ENCODE measurements at regions not wholly inside any gene's neighbourhood (a gene's known extent, or its start where the extent isn't known, plus 50 kb on each side); places are given as distances from the start of the nearest gene placed in this dataset.

DNA sequence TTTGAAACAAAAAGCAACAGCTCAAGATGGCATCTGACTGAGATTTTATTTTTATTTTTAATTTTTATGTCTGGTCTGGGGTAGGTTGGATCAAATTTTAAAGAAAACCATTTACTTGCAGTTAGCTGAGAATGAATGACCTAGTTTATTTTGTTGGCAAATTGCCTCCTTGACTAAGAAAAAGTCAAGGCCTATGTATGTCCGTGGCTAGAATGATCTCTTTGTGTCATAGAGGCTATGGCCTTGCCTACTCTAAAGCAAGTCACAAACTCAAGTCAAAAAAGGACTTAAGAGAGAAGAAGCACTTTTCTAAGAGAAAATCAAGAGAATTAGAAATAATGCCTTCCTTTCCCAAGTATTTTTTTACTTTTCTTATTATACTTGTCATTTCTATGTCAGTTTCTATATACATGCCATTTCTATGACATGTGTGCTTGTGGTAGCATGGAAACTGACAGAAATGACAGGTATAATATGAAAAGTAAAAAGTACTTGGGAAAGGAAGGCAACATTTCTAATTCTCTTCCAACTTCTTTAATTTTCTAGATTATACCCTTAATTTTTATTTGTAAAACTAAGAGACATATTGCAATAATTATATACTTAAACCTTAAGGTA lies 136.7 kb downstream of the CENPF start:
- TF ChIP-seq, protein P1, sequence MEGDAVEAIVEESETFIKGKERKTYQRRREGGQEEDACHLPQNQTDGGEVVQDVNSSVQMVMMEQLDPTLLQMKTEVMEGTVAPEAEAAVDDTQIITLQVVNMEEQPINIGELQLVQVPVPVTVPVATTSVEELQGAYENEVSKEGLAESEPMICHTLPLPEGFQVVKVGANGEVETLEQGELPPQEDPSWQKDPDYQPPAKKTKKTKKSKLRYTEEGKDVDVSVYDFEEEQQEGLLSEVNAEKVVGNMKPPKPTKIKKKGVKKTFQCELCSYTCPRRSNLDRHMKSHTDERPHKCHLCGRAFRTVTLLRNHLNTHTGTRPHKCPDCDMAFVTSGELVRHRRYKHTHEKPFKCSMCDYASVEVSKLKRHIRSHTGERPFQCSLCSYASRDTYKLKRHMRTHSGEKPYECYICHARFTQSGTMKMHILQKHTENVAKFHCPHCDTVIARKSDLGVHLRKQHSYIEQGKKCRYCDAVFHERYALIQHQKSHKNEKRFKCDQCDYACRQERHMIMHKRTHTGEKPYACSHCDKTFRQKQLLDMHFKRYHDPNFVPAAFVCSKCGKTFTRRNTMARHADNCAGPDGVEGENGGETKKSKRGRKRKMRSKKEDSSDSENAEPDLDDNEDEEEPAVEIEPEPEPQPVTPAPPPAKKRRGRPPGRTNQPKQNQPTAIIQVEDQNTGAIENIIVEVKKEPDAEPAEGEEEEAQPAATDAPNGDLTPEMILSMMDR (IDR thresholded peaks at IDR 0.05): no peak
- no peak for TF ChIP-seq POLR2A (IDR thresholded peaks at IDR 0.05)
